Middle frontal gyrus (tissue), 1 donor: ENCODE measurements at regions not wholly inside any gene's neighbourhood (a gene's known extent, or its start where the extent isn't known, plus 50 kb on each side); places are given as distances from the start of the nearest gene placed in this dataset.
A peak's percentile ranks its signal among the peaks of the same experiment; 100 is the strongest.

Experiments used
- DNase-seq: peaks from one replicate; pipeline ENCODE4 v3.0.0-alpha.2; 2015; ENCODE audit warnings: low spot score; ENCODE audit errors: extremely low spot score

DNA sequence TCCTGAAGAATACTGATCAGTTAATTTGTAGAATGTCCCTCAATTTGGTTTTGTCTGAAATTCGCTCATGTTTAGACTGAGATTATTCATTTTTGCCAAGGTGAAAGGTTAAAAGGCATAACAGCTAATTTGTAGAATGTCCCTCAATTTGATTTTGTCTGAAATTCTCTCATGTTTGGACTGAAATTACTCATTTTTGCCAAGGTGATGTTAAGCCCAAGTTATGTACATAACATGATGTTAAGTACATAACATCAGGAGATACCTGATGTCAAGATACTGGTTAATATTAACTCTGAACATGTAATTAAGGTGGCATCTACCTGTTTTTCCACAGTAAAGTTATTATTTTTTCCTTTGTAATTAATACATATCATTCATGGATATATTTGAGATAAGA lies 243.4 kb upstream of the PMFBP1 start:
- DNase-seq = no peak

DNA sequence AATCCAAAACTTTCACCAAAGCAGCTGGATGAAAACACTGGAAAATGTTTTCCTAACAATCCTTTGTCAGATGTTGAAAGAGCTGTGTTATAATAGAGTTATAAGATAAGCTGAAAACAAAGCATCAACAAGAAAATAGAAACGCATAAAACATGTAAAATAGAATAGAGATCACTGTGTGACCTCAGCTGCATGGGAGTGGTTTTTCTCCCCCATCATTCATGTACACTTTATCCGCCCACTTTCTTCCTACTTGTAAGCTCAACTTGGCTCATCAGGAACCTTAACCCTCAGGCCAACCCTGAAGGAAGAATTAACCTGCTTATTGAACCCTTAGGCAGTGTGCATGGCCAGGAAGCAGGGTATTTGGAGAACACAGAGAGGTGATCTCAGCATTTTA lies 238.5 kb upstream of the PMFBP1 start:
- no peak for DNase-seq

- DNase-seq = no peak
Observed at GRCh38 chr16:72409423-72409822, 237.5 kb upstream of the PMFBP1 start.

DNA sequence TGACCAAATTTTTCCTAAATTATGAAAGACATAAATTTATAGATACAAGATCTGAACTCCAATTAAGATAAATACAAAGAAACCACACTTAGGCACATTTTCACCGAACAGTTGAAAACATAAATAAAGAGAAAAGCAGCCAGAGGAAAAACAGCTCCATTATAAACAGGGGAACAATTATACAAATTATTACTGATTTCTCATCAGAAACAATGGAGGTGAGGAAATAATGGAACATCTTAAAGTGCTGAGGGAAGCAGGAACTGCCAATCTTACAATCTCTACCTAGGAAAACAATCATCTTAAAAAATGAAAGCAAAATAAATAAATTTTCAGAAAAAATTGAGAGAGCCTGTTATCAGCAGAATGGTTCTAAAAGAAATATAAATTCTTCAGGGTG lies 234.4 kb upstream of the PMFBP1 start:
- DNase-seq = no peak

DNA sequence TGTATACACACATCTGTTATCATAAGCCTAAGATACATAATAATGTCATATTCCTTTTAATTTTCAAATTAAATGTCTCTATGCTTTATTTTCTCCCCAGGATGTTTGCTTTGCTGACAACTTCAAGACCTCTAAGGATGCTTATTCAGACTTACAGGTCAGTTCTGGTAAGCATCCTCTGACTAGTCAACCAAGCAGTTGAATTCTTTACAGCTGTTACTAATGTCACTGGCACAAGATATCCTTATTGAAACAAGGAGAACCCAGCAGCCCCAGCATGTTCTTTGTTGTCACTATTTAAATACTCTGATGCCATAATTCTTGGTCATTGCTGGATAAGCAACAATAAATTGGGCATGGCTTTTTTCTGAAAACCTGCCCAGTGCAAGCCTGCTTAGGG lies 232.3 kb upstream of the PMFBP1 start:
- DNase-seq = no peak

GRCh38 chr16:72401084-72401361 lies 229.1 kb upstream of the PMFBP1 start:
- no peak for DNase-seq

- DNase-seq = peak; percentile 34
Observed at GRCh38 chr16:72400257-72401083, 228.5 kb upstream of the PMFBP1 start.

DNA sequence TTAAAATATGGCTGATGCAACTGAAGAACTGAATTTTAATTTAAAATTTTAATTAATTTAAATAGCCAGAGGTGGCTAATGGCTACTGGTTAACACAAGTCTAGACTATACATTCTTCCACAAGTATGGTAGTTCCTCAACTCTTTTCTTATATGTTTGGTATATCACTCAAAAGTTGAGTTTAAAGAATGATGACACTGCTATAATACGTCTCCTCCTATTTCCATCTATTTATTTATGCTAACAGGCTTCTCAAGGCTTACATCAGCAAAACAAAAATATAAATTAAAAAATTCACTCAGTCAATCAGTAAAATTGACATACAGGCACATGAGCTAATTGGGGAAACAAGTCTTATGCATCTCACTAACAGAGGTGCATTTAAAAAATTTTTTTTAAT lies 227.9 kb upstream of the PMFBP1 start:
- no peak for DNase-seq

DNA sequence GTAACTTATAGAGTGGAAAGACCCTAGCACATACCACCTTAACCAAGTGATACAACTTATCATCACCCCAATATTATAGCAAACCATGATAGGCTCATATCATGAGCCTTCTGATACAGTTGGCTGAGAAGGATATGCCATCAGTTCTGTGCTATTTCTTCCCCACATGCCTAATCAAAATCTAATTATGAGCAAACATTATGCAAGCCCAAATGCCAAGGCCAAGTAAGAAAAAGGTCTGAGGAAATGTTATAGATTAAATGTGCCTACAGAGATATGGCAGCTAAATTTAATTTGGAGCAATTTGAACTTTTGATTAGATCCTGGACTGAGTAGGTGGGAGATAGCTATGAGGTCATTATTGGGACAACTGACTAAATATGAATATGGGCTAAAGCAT lies 225.9 kb upstream of the PMFBP1 start:
- DNase-seq = no peak

DNA sequence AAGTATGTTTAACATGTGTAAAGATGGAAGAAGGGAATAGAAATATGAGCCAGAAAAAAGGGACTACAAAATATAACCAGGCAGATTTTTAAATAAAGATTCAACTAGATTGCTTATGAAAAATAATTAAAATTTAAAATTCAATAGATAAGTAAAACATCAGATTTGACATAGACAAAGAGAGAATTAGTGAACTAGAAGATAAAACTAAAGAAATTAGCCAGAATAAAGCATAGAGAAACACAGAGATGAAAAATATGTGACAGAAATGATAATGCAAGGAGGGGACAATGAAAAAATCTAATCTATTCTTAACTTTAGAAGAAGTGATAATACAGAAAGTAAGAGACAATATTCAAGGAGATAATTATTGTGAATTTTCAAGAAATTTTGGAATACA lies 222.6 kb upstream of the PMFBP1 start:
- no peak for DNase-seq

DNA sequence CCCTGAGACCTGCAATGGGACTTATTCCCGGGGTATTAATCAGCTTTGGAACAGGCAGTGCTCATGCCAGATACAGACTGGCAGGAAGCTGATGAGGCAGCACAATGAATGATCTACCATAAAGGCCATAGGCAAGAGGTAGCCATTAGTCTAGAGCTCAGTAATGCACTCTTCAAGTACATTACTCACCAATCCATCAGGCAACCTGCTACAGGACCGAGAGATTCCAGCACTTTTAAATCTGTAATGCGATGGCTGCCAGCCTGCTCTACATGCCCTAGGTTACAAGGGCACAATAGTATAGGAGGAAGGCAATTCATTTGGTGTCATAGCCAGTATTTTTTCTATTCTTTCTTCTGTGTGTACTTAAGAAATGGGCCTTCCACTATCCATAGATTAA lies 217.8 kb upstream of the PMFBP1 start:
- no peak for DNase-seq

DNA sequence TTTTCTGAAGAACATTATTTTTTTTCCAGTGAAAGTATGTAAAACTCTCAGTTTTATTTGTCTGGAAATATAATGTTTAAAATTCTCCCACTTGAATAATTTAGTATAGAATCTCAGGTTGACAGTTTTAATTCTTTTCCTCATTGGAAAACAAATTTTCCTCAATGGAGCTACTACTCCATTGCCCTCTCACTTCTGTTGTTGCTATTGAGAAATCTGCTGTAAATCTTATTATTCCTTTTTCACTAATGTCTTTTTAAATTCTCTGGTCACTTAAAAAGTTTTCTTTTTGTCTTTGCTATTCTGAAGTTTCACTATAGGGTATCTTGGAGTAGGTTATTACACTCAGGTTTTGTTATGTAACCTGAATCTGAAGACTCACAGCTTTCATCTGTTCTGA lies 216.1 kb upstream of the PMFBP1 start:
- DNase-seq = no peak

GRCh38 chr16:72384651-72385050 lies 212.7 kb upstream of the PMFBP1 start:
- no peak for DNase-seq

GRCh38 chr16:72380283-72380682 lies 208.3 kb upstream of the PMFBP1 start:
- DNase-seq = no peak

DNA sequence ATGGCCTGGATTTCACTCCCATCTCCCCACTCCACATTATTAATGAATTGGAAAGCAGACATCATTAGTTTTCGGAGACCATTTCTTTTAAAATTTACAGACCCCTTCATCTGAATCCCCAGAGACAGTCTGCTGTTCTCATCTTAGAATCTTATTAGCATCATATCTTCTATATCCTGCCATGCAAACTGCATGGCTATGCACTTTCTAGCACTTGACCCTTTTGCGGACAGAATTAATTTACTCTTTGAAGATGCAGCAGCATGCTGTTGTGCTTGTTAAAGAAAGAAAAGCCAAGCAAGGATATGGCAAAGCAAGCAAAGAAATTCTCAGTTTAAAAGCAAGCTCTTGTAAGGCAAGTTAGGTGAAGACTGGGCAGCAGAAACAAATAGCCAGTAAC lies 201.2 kb upstream of the PMFBP1 start:
- no peak for DNase-seq

DNA sequence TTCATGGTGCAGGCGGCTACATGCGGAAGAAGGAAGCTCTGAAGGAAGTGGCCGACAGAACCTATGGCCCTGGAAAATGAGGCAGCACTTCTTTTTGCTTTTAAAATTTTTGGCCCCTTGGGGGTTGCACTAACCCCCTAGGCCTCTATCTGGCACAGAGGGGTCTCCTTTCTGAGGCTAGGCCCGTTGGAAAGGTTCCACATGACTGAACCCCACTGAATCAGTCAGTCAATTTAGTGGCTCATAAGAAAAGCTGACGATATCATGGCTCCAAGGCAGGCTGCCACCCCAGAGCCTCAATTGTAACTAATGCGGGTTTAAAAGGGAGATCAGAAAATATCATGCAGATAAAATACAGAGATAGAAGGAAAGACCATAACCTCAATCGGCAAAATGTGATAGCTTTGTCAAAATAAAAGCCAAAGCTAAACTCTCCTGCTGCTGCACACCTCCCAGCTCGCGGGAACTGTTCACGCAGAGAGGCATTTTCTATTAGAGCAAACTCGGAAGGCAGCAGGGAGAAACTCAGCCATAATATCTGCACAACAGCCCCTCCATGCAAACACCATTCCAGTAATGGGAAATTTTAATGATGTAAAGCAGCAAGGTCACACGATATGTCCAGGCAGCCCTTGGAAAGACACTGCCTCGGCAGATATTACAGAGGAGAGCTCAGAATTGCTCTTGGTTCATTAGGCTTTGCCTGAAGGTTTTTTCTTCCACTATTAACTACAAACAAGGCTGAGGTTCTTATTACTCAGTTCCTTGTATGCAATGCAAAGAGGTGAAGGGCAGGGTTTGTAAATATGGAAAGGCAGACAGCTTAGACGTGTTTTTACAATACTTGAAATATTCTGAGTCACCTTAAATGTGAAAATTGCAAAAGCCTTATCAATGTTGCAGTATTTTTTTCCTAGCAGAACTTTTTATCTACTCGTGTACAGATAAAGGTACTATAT lies 200.4 kb upstream of the PMFBP1 start:
- no peak for DNase-seq

- no peak for DNase-seq
Observed at GRCh38 chr16:72371307-72372086, 199.5 kb upstream of the PMFBP1 start.

GRCh38 chr16:72369274-72369673 lies 197.3 kb upstream of the PMFBP1 start:
- no peak for DNase-seq

- DNase-seq = no peak
Observed at GRCh38 chr16:72367851-72368250, 195.9 kb upstream of the PMFBP1 start.

- no peak for DNase-seq
Observed at GRCh38 chr16:72362973-72363372, 191.0 kb upstream of the PMFBP1 start.

- DNase-seq = no peak
Observed at GRCh38 chr16:72362476-72362875, 190.5 kb upstream of the PMFBP1 start.

DNA sequence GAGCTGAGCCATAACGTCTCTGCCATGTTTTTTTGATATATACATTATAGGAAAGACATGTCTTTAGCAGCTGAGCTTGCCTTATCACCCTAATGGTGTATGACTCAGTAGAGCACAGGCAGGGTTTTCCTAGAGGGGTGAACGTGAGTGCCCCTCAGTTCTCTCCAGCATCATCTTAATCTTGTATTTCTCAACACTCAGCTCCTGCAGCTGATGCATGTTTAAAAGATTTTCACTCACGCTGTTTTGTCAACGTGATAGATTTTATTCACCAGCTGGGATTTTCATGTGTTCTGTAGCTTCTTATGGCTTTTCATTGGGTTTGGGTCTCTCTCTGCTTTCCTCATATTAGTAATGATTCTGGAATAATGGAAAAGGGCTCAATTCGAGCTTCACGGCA lies 186.0 kb upstream of the PMFBP1 start:
- DNase-seq = no peak
